Keratinocyte (primary cell): ENCODE measurements at regions not wholly inside any gene's neighbourhood (a gene's known extent, or its start where the extent isn't known, plus 50 kb on each side); places are given as distances from the start of the nearest gene placed in this dataset.

ENCODE experiments used
- DNase-seq: peaks from one replicate; pipeline ENCODE4 v3.0.0-alpha.2; 2011; ENCODE audit warnings: low read depth, missing footprints, low spot score
- FAIRE-seq: peaks from 2 replicates; lab custom pipeline; 2011; peaks lifted over from hg19 to GRCh38; lab: Jason Lieb, UNC
- H2AFZ ChIP-seq: 2 replicates; pipeline ENCODE4 v1.6.0; 2012; ENCODE audit warnings: low read length, control low read depth, inconsistent platforms; ENCODE audit not compliant: control insufficient read depth
- H3K27ac ChIP-seq: 2 replicates; pipeline ENCODE4 v1.5.1; 2011; ENCODE audit warnings: low read length; ENCODE audit not compliant: control insufficient read depth, insufficient read depth
- H3K27me3 ChIP-seq: 3 replicates; pipeline ENCODE4 v1.6.0; 2011; ENCODE audit warnings: low read length; ENCODE audit not compliant: control insufficient read depth, insufficient read depth; ENCODE audit errors: extremely low read depth
- H3K36me3 ChIP-seq, 2 experiments: 2 replicates in 1 of 2; 3 replicates in 1 of 2; pipeline ENCODE4 v1.5.1; 2011; ENCODE audit warnings: low read length in 2 of 2, mild to moderate bottlenecking in 1 of 2; ENCODE audit not compliant: control insufficient read depth in 2 of 2, insufficient read depth in 2 of 2; ENCODE audit errors: extremely low read depth in 1 of 2
- H3K4me1 ChIP-seq: 3 replicates; pipeline ENCODE4 v1.5.1; 2011; ENCODE audit warnings: low read length; ENCODE audit not compliant: control insufficient read depth, insufficient read depth; ENCODE audit errors: extremely low read depth
- H3K4me2 ChIP-seq: 3 replicates; pipeline ENCODE4 v1.6.0; 2011; ENCODE audit warnings: low read depth, low read length; ENCODE audit not compliant: control insufficient read depth, insufficient read depth; ENCODE audit errors: extremely low read depth
- H3K4me3 ChIP-seq, 3 experiments: fragments of 200-600 bp in 1 of 3; sonication (generic) in 1 of 3; 2 replicates in 2 of 3; 3 replicates in 1 of 3; pipeline ENCODE4 v1.5.1; 2011 to 2016; ENCODE audit warnings: low read length in 3 of 3, mild to moderate bottlenecking in 3 of 3, control low read depth in 2 of 3, inconsistent platforms in 1 of 3, low read depth in 1 of 3, mixed read lengths in 1 of 3, mixed run types in 1 of 3, moderate library complexity in 1 of 3; ENCODE audit not compliant: control insufficient read depth in 2 of 3, insufficient read depth in 2 of 3; ENCODE audit errors: extremely low read depth in 1 of 3
- H3K79me2 ChIP-seq: 2 replicates; pipeline ENCODE4 v1.6.0; 2012; ENCODE audit warnings: low read length; ENCODE audit not compliant: control insufficient read depth, insufficient read depth
- H3K9ac ChIP-seq: 3 replicates; pipeline ENCODE4 v1.6.0; 2011; ENCODE audit warnings: low read length; ENCODE audit not compliant: control insufficient read depth, insufficient read depth; ENCODE audit errors: extremely low read depth
- H3K9me1 ChIP-seq: 3 replicates; pipeline ENCODE4 v1.6.0; 2011; ENCODE audit warnings: low read length; ENCODE audit not compliant: control insufficient read depth, insufficient read depth; ENCODE audit errors: extremely low read depth
- H3K9me3 ChIP-seq: 2 replicates; pipeline ENCODE4 v1.5.1; 2012; ENCODE audit warnings: low read depth, low read length; ENCODE audit not compliant: control insufficient read depth
- H4K20me1 ChIP-seq: 3 replicates; pipeline ENCODE4 v1.6.0; 2011; ENCODE audit warnings: low read length; ENCODE audit not compliant: control insufficient read depth, insufficient read depth; ENCODE audit errors: extremely low read depth
- CTCF ChIP-seq, 3 experiments: IDR thresholded peaks in 1 of 3; conservative IDR thresholded peaks in 1 of 3; optimal IDR thresholded peaks in 1 of 3; 2 replicates in 2 of 3; 3 replicates in 1 of 3; pipeline versions ENCODE3 to v1.5.1; 2011; ENCODE audit warnings: low read length in 3 of 3, mild to moderate bottlenecking in 3 of 3, moderate library complexity in 2 of 3, control low read depth in 1 of 3, inconsistent platforms in 1 of 3; ENCODE audit not compliant: insufficient read depth in 2 of 3; ENCODE audit errors: extremely low read depth in 1 of 3
- EZH2 ChIP-seq: IDR thresholded peaks from one replicate; pipeline ENCODE4 v1.6.1; 2012; ENCODE audit warnings: inconsistent platforms, mild to moderate bottlenecking, low read length, moderate library complexity
- dilution Hi-C: fragments of 300-500 bp; cut with MboI; formaldehyde crosslinking; loops from one replicate; pipeline ENCODE4 v1.7.0; 2020; ENCODE audit warnings: low sequenced_read_pairs; ENCODE audit not compliant: extremely low pct_ligation_motif_present

- no peaks in the 10 kb centered on the region for H3K36me3 ChIP-seq
- dilution Hi-C loops: no loop called here
- H4K20me1 ChIP-seq: no peaks in the 10 kb centered on the region
- TF ChIP-seq CTCF (optimal IDR thresholded peaks at IDR 0.05 in 1 of 3, IDR thresholded peaks at IDR 0.05 in 1 of 3, conservative IDR thresholded peaks at IDR 0.05 in 1 of 3; ENCODE audit: extremely low read depth in 1 of 3, insufficient read depth in 2 of 3, low read length in 3 of 3) (no peak), EZH2 (no peak)
- no peak overlapping the region for H3K9ac ChIP-seq
- H3K4me2 ChIP-seq: no peak overlapping the region
- no peak for FAIRE-seq
- peaks cover 14% of the 10 kb centered on the region for H3K4me1 ChIP-seq
- no peaks in the 10 kb centered on the region for H3K9me1 ChIP-seq
- no peak overlapping the region for H2AFZ ChIP-seq
- no peak overlapping the region for H3K4me3 ChIP-seq
- no peaks in the 10 kb centered on the region for H3K9me3 ChIP-seq
- peaks cover 4% of the 10 kb centered on the region for H3K27me3 ChIP-seq
- no peaks in the 10 kb centered on the region for H3K79me2 ChIP-seq
- no peak for DNase-seq
- no peak overlapping the region for H3K27ac ChIP-seq
These were observed 98.1 kb upstream of the SEC14L1 start for GRCh38 chr17:77042476-77043231.

GRCh38 chr17:77045441-77046041 is 95.2 kb upstream of the SEC14L1 start:
- H2AFZ ChIP-seq: no peak overlapping the region
- H3K4me2 ChIP-seq: peak overlapping the region; percentile 37
- FAIRE-seq (peak; percentile 91), DNase-seq (peak; percentile 95)
- TF ChIP-seq CTCF (optimal IDR thresholded peaks at IDR 0.05 in 1 of 3, IDR thresholded peaks at IDR 0.05 in 1 of 3, conservative IDR thresholded peaks at IDR 0.05 in 1 of 3; ENCODE audit: extremely low read depth in 1 of 3, insufficient read depth in 2 of 3, low read length in 3 of 3) (peak in 1 of 3 experiments; percentile 3), EZH2 (no peak)
- peak overlapping the region; percentile 66 for H3K27ac ChIP-seq
- H4K20me1 ChIP-seq: no peaks in the 10 kb centered on the region
- H3K4me3 ChIP-seq: no peak overlapping the region
- H3K36me3 ChIP-seq: no peaks in the 10 kb centered on the region
- H3K9ac ChIP-seq: no peak overlapping the region
- no peaks in the 10 kb centered on the region for H3K79me2 ChIP-seq
- dilution Hi-C loops: no loop called here
- H3K27me3 ChIP-seq: peaks cover 13% of the 10 kb centered on the region
- no peaks in the 10 kb centered on the region for H3K9me3 ChIP-seq
- no peaks in the 10 kb centered on the region for H3K9me1 ChIP-seq
- peaks cover 14% of the 10 kb centered on the region for H3K4me1 ChIP-seq
